ENCODE measurements at regions not wholly inside any gene's neighbourhood (a gene's known extent, or its start where the extent isn't known, plus 50 kb on each side); places are given as distances from the start of the nearest gene placed in this dataset.

DNA sequence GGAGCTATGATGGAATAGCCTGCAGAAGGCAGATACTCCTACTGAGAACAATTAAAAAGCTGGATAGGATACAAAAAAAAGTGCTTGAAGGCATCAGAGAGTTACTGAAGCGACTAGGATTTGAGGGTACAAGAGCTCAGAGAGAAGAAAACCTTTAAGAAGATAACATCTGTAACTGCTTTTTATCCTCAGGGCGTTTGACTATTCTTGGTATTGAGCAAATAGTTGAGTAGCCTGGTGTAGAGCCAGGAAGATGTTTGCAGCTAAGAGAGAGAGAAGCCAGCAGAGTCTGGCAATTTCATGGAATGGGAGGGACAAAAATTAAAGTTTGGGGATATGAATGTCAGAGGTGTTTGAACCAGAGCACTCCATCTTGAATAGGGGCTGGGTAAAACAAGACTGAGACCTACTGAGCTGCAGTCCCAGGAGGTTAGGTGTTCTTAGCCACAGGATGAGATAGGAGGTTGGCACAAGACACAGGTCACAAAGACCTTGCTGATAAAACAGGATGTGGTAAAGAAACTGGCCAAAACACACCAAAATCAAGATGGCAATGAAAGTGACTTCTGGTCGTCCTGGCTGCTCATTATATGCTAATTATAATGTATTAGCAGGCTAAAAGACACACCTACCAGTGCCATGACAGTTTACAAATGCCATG lies 428.8 kb downstream of the SH2D4B start:
- Histone ChIP-seq H3K23ac (ENCODE audit: low read depth, low read length) (no peak overlapping the region), H2BK5ac (ENCODE audit: low read depth, low read length, poor library complexity, severe bottlenecking) (no peak overlapping the region), H3K9ac (ENCODE audit: low read depth, low read length) (no peak overlapping the region), H4K8ac (ENCODE audit: low read depth in 2 of 2, low read length in 2 of 2) (no peak overlapping the region), H3K4ac (ENCODE audit: low read depth, low read length) (no peak overlapping the region), H3K18ac (ENCODE audit: low read depth, low read length) (no peak overlapping the region), H2AFZ (replicated peaks; ENCODE audit: low read length, poor library complexity) (no peak overlapping the region), H3K9me3 (ENCODE audit: control insufficient read depth, insufficient read depth, low read length) (peaks cover 3% of the 10 kb centered on the region), H4K20me1 (ENCODE audit: insufficient read depth, low read length) (no peaks in the 10 kb centered on the region), H3K4me1 (ENCODE audit: control insufficient read depth, insufficient read depth, low read length) (no peaks in the 10 kb centered on the region), H3K27ac (ENCODE audit: insufficient read depth, low read length) (no peak overlapping the region), H3K56ac (ENCODE audit: extremely low read depth, insufficient read depth, low read length) (no peak overlapping the region), H2BK120ac (ENCODE audit: low read depth, low read length) (no peak overlapping the region), H3K14ac (replicated peaks; ENCODE audit: low read depth, low read length) (no peak overlapping the region), H3K36me3 (ENCODE audit: control insufficient read depth, insufficient read depth, low read length) (no peaks in the 10 kb centered on the region), H4K5ac (ENCODE audit: low read depth, low read length) (no peak overlapping the region), H3K4me2 (ENCODE audit: low read depth, low read length) (no peak overlapping the region), H3K79me1 (ENCODE audit: low read depth in 1 of 2, low read length in 2 of 2) (no peaks in the 10 kb centered on the region), H4K91ac (ENCODE audit: insufficient read depth, low read depth, low read length) (no peak overlapping the region), H3K9me1 (ENCODE audit: insufficient read depth, low read length) (no peaks in the 10 kb centered on the region), H3K27me3 (ENCODE audit: control insufficient read depth, insufficient read depth, low read length) (no peaks in the 10 kb centered on the region), H2BK15ac (ENCODE audit: low read depth, low read length) (no peak overlapping the region), H2AK5ac (ENCODE audit: low read depth, low read length) (no peak overlapping the region), H2BK20ac (ENCODE audit: low read depth, low read length) (no peak overlapping the region), H3K4me3 (ENCODE audit: insufficient read depth, low read depth, low read length) (no peak overlapping the region), H2AK9ac (replicated peaks; ENCODE audit: low read depth, low read length, poor library complexity) (no peak overlapping the region)
- POLR2A ChIA-PET (ENCODE audit: unreplicated experiment): no interaction called here
- no TSS peak for BruUV-seq (replicated peaks)
- DNase-seq (no peak), ATAC-seq (ENCODE audit: low read depth) (no peak)
- dilution Hi-C loops (cut with HindIII; ENCODE audit: low sequenced_read_pairs, unreplicated experiment) (no loop called here), in situ Hi-C loops (cut with MboI; ENCODE audit: low sequenced_read_pairs) (no loop called here), intact Hi-C loops (cut with micrococcal nuclease) (no loop called here)
- WGBS, 2 experiments (ENCODE audit: extremely low coverage in 2 of 2, insufficient read length in 1 of 2): no CpG with 5 or more reads among the region's 3 CpGs
- CTCF ChIA-PET: no interaction called here
- no peak for TF ChIP-seq MAFK (IDR thresholded peaks at IDR 0.05; ENCODE audit: low read depth, low read length)
- no peak for TF ChIP-seq CHD1 (IDR thresholded peaks at IDR 0.05; ENCODE audit: low read depth, low read length)
- no peak for TF ChIP-seq RAD21 (IDR thresholded peaks at IDR 0.05; ENCODE audit: low read length)
- no peak for TF ChIP-seq MXI1 (IDR thresholded peaks at IDR 0.05; ENCODE audit: borderline replicate concordance, low read depth, low read length)
- no peak for TF ChIP-seq POLR2A (IDR thresholded peaks at IDR 0.05; ENCODE audit: low read depth, low read length)
- no peak for TF ChIP-seq NFE2L2 (IDR thresholded peaks at IDR 0.05; ENCODE audit: low read depth, low read length)
- TF ChIP-seq BHLHE40 (IDR thresholded peaks at IDR 0.05; ENCODE audit: low read depth, low read length): no peak
- TF ChIP-seq FOS (IDR thresholded peaks at IDR 0.05; ENCODE audit: low read depth, low read length): no peak
- TF ChIP-seq, protein P1, sequence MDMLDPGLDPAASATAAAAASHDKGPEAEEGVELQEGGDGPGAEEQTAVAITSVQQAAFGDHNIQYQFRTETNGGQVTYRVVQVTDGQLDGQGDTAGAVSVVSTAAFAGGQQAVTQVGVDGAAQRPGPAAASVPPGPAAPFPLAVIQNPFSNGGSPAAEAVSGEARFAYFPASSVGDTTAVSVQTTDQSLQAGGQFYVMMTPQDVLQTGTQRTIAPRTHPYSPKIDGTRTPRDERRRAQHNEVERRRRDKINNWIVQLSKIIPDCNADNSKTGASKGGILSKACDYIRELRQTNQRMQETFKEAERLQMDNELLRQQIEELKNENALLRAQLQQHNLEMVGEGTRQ (IDR thresholded peaks at IDR 0.05; ENCODE audit: low read depth, low read length): no peak
- TF ChIP-seq, protein P2, sequence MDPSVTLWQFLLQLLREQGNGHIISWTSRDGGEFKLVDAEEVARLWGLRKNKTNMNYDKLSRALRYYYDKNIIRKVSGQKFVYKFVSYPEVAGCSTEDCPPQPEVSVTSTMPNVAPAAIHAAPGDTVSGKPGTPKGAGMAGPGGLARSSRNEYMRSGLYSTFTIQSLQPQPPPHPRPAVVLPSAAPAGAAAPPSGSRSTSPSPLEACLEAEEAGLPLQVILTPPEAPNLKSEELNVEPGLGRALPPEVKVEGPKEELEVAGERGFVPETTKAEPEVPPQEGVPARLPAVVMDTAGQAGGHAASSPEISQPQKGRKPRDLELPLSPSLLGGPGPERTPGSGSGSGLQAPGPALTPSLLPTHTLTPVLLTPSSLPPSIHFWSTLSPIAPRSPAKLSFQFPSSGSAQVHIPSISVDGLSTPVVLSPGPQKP (IDR thresholded peaks at IDR 0.05; ENCODE audit: borderline replicate concordance, low read depth, low read length): no peak
- TF ChIP-seq RCOR1 (IDR thresholded peaks at IDR 0.05; ENCODE audit: insufficient replicate concordance, low read length): no peak

Data from IMR-90 (cell line).